Esophagus muscularis mucosa (tissue), 4 donors: ENCODE measurements at regions not wholly inside any gene's neighbourhood (a gene's known extent, or its start where the extent isn't known, plus 50 kb on each side); places are given as distances from the start of the nearest gene placed in this dataset.
"Not testable (repeated sequence)": the region's sequence is repeated elsewhere in the genome, so short reads cannot be mapped to it uniquely, and the experiment has no call there.

ENCODE experiments used
- DNase-seq: peaks from one replicate; pipeline ENCODE4 v3.0.0-alpha.2; 2017; ENCODE audit errors: extremely low spot score
- H3K27ac ChIP-seq, 4 donors: fragments of 200-600 bp; sonication (generic); replicated peaks in 1 of 4; 1 replicate in 3 of 4; 2 replicates in 1 of 4; pipeline ENCODE4 v1.5.1; 2016 to 2019; ENCODE audit warnings: mild to moderate bottlenecking in 1 of 4
- H3K27me3 ChIP-seq, 4 donors: fragments of 200-600 bp; sonication (generic); one replicate each; pipeline versions ENCODE4 v1.5.1 to v1.6.0; 2016 to 2019
- H3K36me3 ChIP-seq, 4 donors: fragments of 200-600 bp; sonication (generic); one replicate each; pipeline ENCODE4 v1.5.1; 2016 to 2019
- H3K4me1 ChIP-seq, 4 donors: fragments of 200-600 bp; sonication (generic); one replicate each; pipeline ENCODE4 v1.5.1; 2016 to 2019
- H3K4me3 ChIP-seq, 4 donors: fragments of 200-600 bp; sonication (generic); 1 replicate in 2 of 4; 2 replicates in 2 of 4; pipeline ENCODE4 v1.5.1; 2016 to 2019; ENCODE audit warnings: mild to moderate bottlenecking in 4 of 4, moderate library complexity in 1 of 4
- H3K9me3 ChIP-seq, 4 donors: fragments of 200-600 bp; sonication (generic); 1 replicate in 3 of 4; 2 replicates in 1 of 4; pipeline ENCODE4 v1.5.1; 2016 to 2019
- WGBS: methylation state at CpG from one replicate; pipeline ENCODE4 v1.1.5; 2018; 5-methylcytosine and 5-hydroxymethylcytosine counted together
- intact Hi-C: fragments of 100-400 bp; cut with DNase I; formaldehyde crosslinking; loops from one replicate; pipeline ENCODE4 v1.15.1; 2023
- small RNA-seq, 3 donors: library from RNA; depleted of rRNA; stranded (forward); fragments of <200 nt; gene quantifications; one replicate each; pipeline ENCODE3, GENCODE V24; 2016

- H3K36me3 ChIP-seq, H3K4me1 ChIP-seq, H3K9me3 ChIP-seq, H3K27ac ChIP-seq, H3K4me3 ChIP-seq, intact Hi-C loops: not testable (repeated sequence)
- H3K27me3 ChIP-seq: peaks cover 0 to 19% (median 0%) of the 10 kb centered on the region in 4 donors
- DNase-seq: peak; percentile 37
- 80% methylated on average over 14 of the region's 37 CpGs for WGBS
Observed at GRCh38 chr1:144539191-144539960, 53.3 kb upstream of the PPIAL4F start.

Small RNAs in the stretch of these regions (small RNA-seq; reads per million reads assigned to genes)
- 0 reads per million in 3 donors for gene RF00003
